GM12878 (cell line): ENCODE measurements at regions not wholly inside any gene's neighbourhood (a gene's known extent, or its start where the extent isn't known, plus 50 kb on each side); places are given as distances from the start of the nearest gene placed in this dataset.

ENCODE experiments used
- ATAC-seq: fragments of 200-7000 bp; cut with Tn5 transposase; 3 replicates; pipeline ENCODE4 v1.9.1; 2020; ENCODE audit warnings: mild to moderate bottlenecking, moderate library complexity
- BruUV-seq: library from RNA; stranded (reverse); fragments of 400-500 nt; replicated peaks from 2 replicates; lab custom pipeline; 2021; lab: Mats Ljungman, UMichigan
- CTCF ChIA-PET: fragments of 300-600 bp; sonication (Branson Sonifier 250); formaldehyde crosslinking; extraction: SDS; loops from one replicate; lab custom pipeline; 2021; ENCODE audit warnings: inconsistent platforms; lab: Yijun Ruan, JAX
- POLR2A ChIA-PET: fragments of 350-600 bp; formaldehyde crosslinking; extraction: SDS; loops from one replicate; lab custom pipeline; 2021; ENCODE audit warnings: inconsistent platforms; lab: Charles Lee
- RAD21 ChIA-PET: fragments of 300-600 bp; sonication (Branson Sonifier 250); formaldehyde crosslinking; loops from one replicate; lab custom pipeline; 2023; ENCODE audit warnings: antibody characterized with exemption; ENCODE audit not compliant: unreplicated experiment; lab: Charles Lee
- SMC1A ChIA-PET: fragments of 300-600 bp; sonication (Branson Sonifier 250); formaldehyde crosslinking; loops from one replicate; lab custom pipeline; 2023; ENCODE audit not compliant: unreplicated experiment, uncharacterized antibody; lab: Charles Lee
- DNase-seq: peaks from one replicate; pipeline ENCODE4 v3.0.0-alpha.2; 2011; ENCODE audit warnings: low read depth, low spot score
- FAIRE-seq: peaks from 3 replicates; lab custom pipeline; 2011; peaks lifted over from hg19 to GRCh38; lab: Jason Lieb, UNC
- H2AFZ ChIP-seq: 2 replicates; pipeline ENCODE4 v1.6.0; 2011; ENCODE audit warnings: low read depth, low read length, control low read depth; ENCODE audit not compliant: control insufficient read depth
- H3K27ac ChIP-seq: 2 replicates; pipeline ENCODE4 v1.5.1; 2011; ENCODE audit warnings: control low read depth; ENCODE audit not compliant: control insufficient read depth, insufficient read depth
- H3K27me3 ChIP-seq, 2 experiments: replicated peaks in 1 of 2; 2 replicates each; pipeline versions ENCODE4 v1.6.0 to v1.6.1; 2011; ENCODE audit warnings: low read length in 1 of 2; ENCODE audit not compliant: control insufficient read depth in 2 of 2, insufficient read depth in 2 of 2
- H3K36me3 ChIP-seq, 2 experiments: 2 replicates each; pipeline ENCODE4 v1.5.1; 2011; ENCODE audit warnings: low read length in 1 of 2; ENCODE audit not compliant: control insufficient read depth in 2 of 2, insufficient read depth in 2 of 2
- H3K4me1 ChIP-seq: 2 replicates; pipeline ENCODE4 v1.6.1; 2011; ENCODE audit warnings: mild to moderate bottlenecking, low read length, moderate library complexity, mixed read lengths; ENCODE audit not compliant: control insufficient read depth, insufficient read depth
- H3K4me2 ChIP-seq: 2 replicates; pipeline ENCODE4 v1.6.0; 2011; ENCODE audit warnings: control low read depth; ENCODE audit not compliant: control insufficient read depth, insufficient read depth
- H3K4me3 ChIP-seq: fragments of 200-600 bp; sonication (generic); 2 replicates; pipeline ENCODE4 v1.5.1; 2016
- H3K79me2 ChIP-seq: 2 replicates; pipeline ENCODE4 v1.6.0; 2011; ENCODE audit warnings: low read length; ENCODE audit not compliant: control insufficient read depth, insufficient read depth
- H3K9ac ChIP-seq: 2 replicates; pipeline ENCODE4 v1.8.0; 2011; ENCODE audit warnings: low read length, control low read depth, mixed read lengths; ENCODE audit not compliant: control insufficient read depth, insufficient read depth
- H3K9me3 ChIP-seq: replicated peaks from 3 replicates; pipeline ENCODE4 v1.5.1; 2011; ENCODE audit warnings: mild to moderate bottlenecking, low read length; ENCODE audit not compliant: control insufficient read depth, insufficient read depth
- H4K20me1 ChIP-seq: 2 replicates; pipeline ENCODE4 v1.6.0; 2011; ENCODE audit not compliant: control insufficient read depth, insufficient read depth
- ATF2 ChIP-seq: IDR thresholded peaks from 2 replicates; pipeline ENCODE4 v1.6.1; 2012; ENCODE audit warnings: low read length, inconsistent platforms
- E2F4 ChIP-seq: IDR thresholded peaks from 2 replicates; pipeline ENCODE4 v1.6.1; 2012; ENCODE audit warnings: low read depth, low read length, improper control_type of control experiment
- PAX8 ChIP-seq: fragments of 450-650 bp; IDR thresholded peaks from 2 replicates; pipeline ENCODE4 v1.6.1; 2017; ENCODE audit warnings: mild to moderate bottlenecking, moderate library complexity
- PML ChIP-seq: IDR thresholded peaks from 2 replicates; pipeline ENCODE4 v1.6.1; 2012; ENCODE audit warnings: low read length, inconsistent platforms
- RELB ChIP-seq: fragments of 450-650 bp; IDR thresholded peaks from 2 replicates; pipeline ENCODE4 v1.6.1; 2017; ENCODE audit warnings: low read depth, mild to moderate bottlenecking, moderate library complexity
- SIN3A ChIP-seq: IDR thresholded peaks from 2 replicates; pipeline ENCODE4 v1.6.1; 2012; ENCODE audit warnings: low read depth, low read length, improper control_type of control experiment
- STAT3 ChIP-seq: IDR thresholded peaks from 2 replicates; pipeline ENCODE4 v1.6.1; 2011; ENCODE audit warnings: low read depth, low read length, improper control_type of control experiment
- TCF7 ChIP-seq: IDR thresholded peaks from 2 replicates; pipeline ENCODE4 v1.6.1; 2014; ENCODE audit warnings: antibody characterized with exemption, borderline replicate concordance
- YBX1 ChIP-seq: fragments of 450-650 bp; IDR thresholded peaks from 2 replicates; pipeline ENCODE4 v1.6.1; 2016; ENCODE audit warnings: antibody characterized with exemption
- YY1 ChIP-seq: IDR thresholded peaks from 2 replicates; pipeline ENCODE4 v1.6.1; 2011; ENCODE audit warnings: low read depth, mild to moderate bottlenecking, low read length
- ZBED1 ChIP-seq: IDR thresholded peaks from 2 replicates; pipeline ENCODE4 v1.6.1; 2016; ENCODE audit warnings: borderline replicate concordance
- ZNF217 ChIP-seq: fragments of 450-650 bp; IDR thresholded peaks from 2 replicates; pipeline ENCODE4 v1.6.1; 2017; ENCODE audit warnings: antibody characterized with exemption, mild to moderate bottlenecking
- WGBS: methylation state at CpG from one replicate; pipeline ENCODE4 v1.1.6; 2016; ENCODE audit warnings: low lambda C conversion rate; ENCODE audit not compliant: insufficient replicate concordance, insufficient coverage; ENCODE audit errors: missing lambda C conversion rate; 5-methylcytosine and 5-hydroxymethylcytosine counted together
- in situ Hi-C: fragments of 300-500 bp; cut with MboI; formaldehyde crosslinking; loops from 9 replicates; pipeline ENCODE4 v1.14.3; 2018; ENCODE audit warnings: mixed read lengths
- intact Hi-C: fragments of 100-400 bp; cut with micrococcal nuclease; formaldehyde crosslinking; loops from one replicate; pipeline ENCODE4 v1.14.2; 2022; ENCODE audit not compliant: unreplicated experiment
- TF ChIP-seq, protein P1 (sequence below): fragments of 450-650 bp; IDR thresholded peaks from 2 replicates; pipeline ENCODE4 v1.6.1; 2016; ENCODE audit warnings: mild to moderate bottlenecking, moderate library complexity, borderline replicate concordance
- TF ChIP-seq, protein P2 (sequence below): IDR thresholded peaks from 2 replicates; pipeline ENCODE4 v1.6.1; 2011; ENCODE audit warnings: borderline replicate concordance, low read depth, mild to moderate bottlenecking, moderate library complexity, mixed read lengths, low read length; ENCODE audit not compliant: insufficient read depth; ENCODE audit errors: extremely low read length

DNA sequence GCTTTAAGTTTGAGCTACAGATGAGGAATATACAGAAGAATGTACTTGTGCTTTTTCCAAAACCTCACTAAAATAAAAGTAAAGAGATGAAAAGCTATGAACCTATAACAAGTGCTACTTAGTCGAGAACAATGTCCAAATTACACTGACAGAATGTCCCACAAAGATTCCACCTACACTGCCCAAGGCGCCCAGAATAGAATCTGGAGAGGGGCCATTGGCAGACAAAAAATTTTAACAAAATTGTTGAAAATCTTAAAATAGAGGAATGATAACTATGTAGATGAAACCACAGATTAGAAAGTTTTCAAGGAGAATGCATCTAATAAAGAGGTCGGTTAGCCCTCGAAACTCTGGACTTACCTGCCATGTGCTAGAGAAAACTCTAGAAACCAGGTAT lies 235.3 kb downstream of the CETN3 start (continued):
- TF ChIP-seq RELB: no peak
- TF ChIP-seq PML: no peak
- TF ChIP-seq E2F4: no peak
- no peak for TF ChIP-seq TCF7
- TF ChIP-seq ZNF217: no peak
- TF ChIP-seq STAT3: no peak
- no peak for TF ChIP-seq YBX1
- TF ChIP-seq ATF2: no peak
- TF ChIP-seq, all 136 proteins: peak for 0

GRCh38 chr5:90173299-90174030 lies 236.1 kb downstream of the CETN3 start:
- Histone ChIP-seq H3K27me3 (no peaks in the 10 kb centered on the region), H3K4me3 (no peak overlapping the region), H3K36me3 (no peaks in the 10 kb centered on the region), H4K20me1 (no peaks in the 10 kb centered on the region), H3K9ac (no peak overlapping the region), H3K27ac (no peak overlapping the region), H3K4me2 (no peak overlapping the region), H3K4me1 (no peaks in the 10 kb centered on the region), H3K9me3 (no peaks in the 10 kb centered on the region; the same call in 2 of the 3 replicates), H3K79me2 (no peaks in the 10 kb centered on the region), H2AFZ (no peak overlapping the region)
- 39% methylated on average over 1 of the region's 1 CpG for WGBS
- FAIRE-seq (no peak), DNase-seq (no peak), ATAC-seq (no peak)
- ChIA-PET RAD21 (no interaction called here), SMC1A (interaction anchor here (1.1 to 1.2 kb wide), 2 partner anchors 184 to 269 kb away, joined by 3 to 4 read pairs; no protein-coding TSS in a partner anchor), POLR2A (no interaction called here), CTCF (interaction anchor here (0.7 to 1.0 kb wide), 2 partner anchors 8 to 189 kb away, joined by 3 to 4 read pairs; no protein-coding TSS in a partner anchor)
- intact Hi-C loops: no loop called here
- in situ Hi-C loops: no loop called here
- TF ChIP-seq, protein P1, sequence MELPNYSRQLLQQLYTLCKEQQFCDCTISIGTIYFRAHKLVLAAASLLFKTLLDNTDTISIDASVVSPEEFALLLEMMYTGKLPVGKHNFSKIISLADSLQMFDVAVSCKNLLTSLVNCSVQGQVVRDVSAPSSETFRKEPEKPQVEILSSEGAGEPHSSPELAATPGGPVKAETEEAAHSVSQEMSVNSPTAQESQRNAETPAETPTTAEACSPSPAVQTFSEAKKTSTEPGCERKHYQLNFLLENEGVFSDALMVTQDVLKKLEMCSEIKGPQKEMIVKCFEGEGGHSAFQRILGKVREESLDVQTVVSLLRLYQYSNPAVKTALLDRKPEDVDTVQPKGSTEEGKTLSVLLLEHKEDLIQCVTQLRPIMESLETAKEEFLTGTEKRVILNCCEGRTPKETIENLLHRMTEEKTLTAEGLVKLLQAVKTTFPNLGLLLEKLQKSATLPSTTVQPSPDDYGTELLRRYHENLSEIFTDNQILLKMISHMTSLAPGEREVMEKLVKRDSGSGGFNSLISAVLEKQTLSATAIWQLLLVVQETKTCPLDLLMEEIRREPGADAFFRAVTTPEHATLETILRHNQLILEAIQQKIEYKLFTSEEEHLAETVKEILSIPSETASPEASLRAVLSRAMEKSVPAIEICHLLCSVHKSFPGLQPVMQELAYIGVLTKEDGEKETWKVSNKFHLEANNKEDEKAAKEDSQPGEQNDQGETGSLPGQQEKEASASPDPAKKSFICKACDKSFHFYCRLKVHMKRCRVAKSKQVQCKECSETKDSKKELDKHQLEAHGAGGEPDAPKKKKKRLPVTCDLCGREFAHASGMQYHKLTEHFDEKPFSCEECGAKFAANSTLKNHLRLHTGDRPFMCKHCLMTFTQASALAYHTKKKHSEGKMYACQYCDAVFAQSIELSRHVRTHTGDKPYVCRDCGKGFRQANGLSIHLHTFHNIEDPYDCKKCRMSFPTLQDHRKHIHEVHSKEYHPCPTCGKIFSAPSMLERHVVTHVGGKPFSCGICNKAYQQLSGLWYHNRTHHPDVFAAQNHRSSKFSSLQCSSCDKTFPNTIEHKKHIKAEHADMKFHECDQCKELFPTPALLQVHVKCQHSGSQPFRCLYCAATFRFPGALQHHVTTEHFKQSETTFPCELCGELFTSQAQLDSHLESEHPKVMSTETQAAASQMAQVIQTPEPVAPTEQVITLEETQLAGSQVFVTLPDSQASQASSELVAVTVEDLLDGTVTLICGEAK: no peak
- TF ChIP-seq YY1: no peak
- TF ChIP-seq PAX8: no peak
- TF ChIP-seq SIN3A: no peak
- TF ChIP-seq, protein P2, sequence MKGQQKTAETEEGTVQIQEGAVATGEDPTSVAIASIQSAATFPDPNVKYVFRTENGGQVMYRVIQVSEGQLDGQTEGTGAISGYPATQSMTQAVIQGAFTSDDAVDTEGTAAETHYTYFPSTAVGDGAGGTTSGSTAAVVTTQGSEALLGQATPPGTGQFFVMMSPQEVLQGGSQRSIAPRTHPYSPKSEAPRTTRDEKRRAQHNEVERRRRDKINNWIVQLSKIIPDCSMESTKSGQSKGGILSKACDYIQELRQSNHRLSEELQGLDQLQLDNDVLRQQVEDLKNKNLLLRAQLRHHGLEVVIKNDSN: no peak
- TF ChIP-seq ZBED1: no peak
- BruUV-seq: no TSS peak
